Spleen (tissue), 11 donors: ENCODE measurements at regions not wholly inside any gene's neighbourhood (a gene's known extent, or its start where the extent isn't known, plus 50 kb on each side); places are given as distances from the start of the nearest gene placed in this dataset.

Source experiments
- DNase-seq: peaks from one replicate; pipeline ENCODE4 v3.0.0-alpha.2; 2020
- H3K27ac ChIP-seq, 8 donors: fragments of 200-600 bp; sonication (generic) in 7 of 8; 1 replicate in 4 of 8; 2 replicates in 4 of 8; pipeline versions ENCODE4 v1.5.0 to v1.8.0; 2016 to 2021; ENCODE audit warnings: inconsistent platforms in 4 of 8, mild to moderate bottlenecking in 4 of 8, moderate library complexity in 1 of 8
- H3K27me3 ChIP-seq, 7 donors: fragments of 200-600 bp; sonication (generic) in 6 of 7; replicated peaks in 1 of 7; 1 replicate in 4 of 7; 2 replicates in 3 of 7; pipeline versions ENCODE4 v1.5.0 to v1.8.0; 2016 to 2021; ENCODE audit warnings: inconsistent platforms in 3 of 7, mild to moderate bottlenecking in 1 of 7
- H3K36me3 ChIP-seq, 6 donors: fragments of 200-600 bp; sonication (generic) in 5 of 6; 1 replicate in 4 of 6; 2 replicates in 2 of 6; pipeline versions ENCODE4 v1.5.0 to v1.8.0; 2016 to 2021; ENCODE audit warnings: inconsistent platforms in 2 of 6
- H3K4me1 ChIP-seq, 6 donors: fragments of 200-600 bp; sonication (generic) in 5 of 6; 1 replicate in 3 of 6; 2 replicates in 3 of 6; pipeline versions ENCODE4 v1.5.0 to v1.8.0; 2016 to 2021; ENCODE audit warnings: inconsistent platforms in 3 of 6
- H3K4me3 ChIP-seq, 8 donors: fragments of 200-600 bp; sonication (generic) in 7 of 8; 1 replicate in 4 of 8; 2 replicates in 4 of 8; pipeline versions ENCODE4 v1.5.0 to v1.8.0; 2016 to 2021; ENCODE audit warnings: inconsistent platforms in 4 of 8, mild to moderate bottlenecking in 4 of 8, moderate library complexity in 2 of 8
- H3K9me3 ChIP-seq, 8 donors: fragments of 200-600 bp; sonication (generic) in 7 of 8; 1 replicate in 4 of 8; 2 replicates in 4 of 8; pipeline versions ENCODE4 v1.5.0 to v1.8.0; 2016 to 2021; ENCODE audit warnings: inconsistent platforms in 4 of 8
- CTCF ChIP-seq, 11 experiments: fragments of 200-600 bp in 7 of 11; fragments of 450-650 bp in 4 of 11; sonication (generic) in 4 of 11; IDR thresholded peaks in 8 of 11; conservative IDR thresholded peaks in 3 of 11; 1 replicate in 7 of 11; 2 replicates in 4 of 11; pipeline versions ENCODE4 v1.4.0 to v1.8.0; 2016 to 2021; ENCODE audit warnings: antibody characterized with exemption in 11 of 11, inconsistent platforms in 4 of 11, mild to moderate bottlenecking in 1 of 11
- POLR2A ChIP-seq, 3 donors: fragments of 450-650 bp; IDR thresholded peaks; one replicate each; pipeline ENCODE4 v1.5.1; 2017; ENCODE audit warnings: antibody characterized with exemption in 3 of 3, mild to moderate bottlenecking in 1 of 3
- POLR2AphosphoS5 ChIP-seq, 3 donors: sonication (generic); formaldehyde crosslinking; IDR thresholded peaks; one replicate each; pipeline ENCODE4 v1.5.1; 2017; ENCODE audit warnings: antibody characterized with exemption in 3 of 3
- WGBS, 5 donors: extraction: QIAGEN DNeasy Blood & Tissue Kit in 3 of 5; methylation state at CpG; one replicate each; pipeline versions ENCODE4 v1.1.5 to v1.1.7; 2013 to 2018; 5-methylcytosine and 5-hydroxymethylcytosine counted together
- intact Hi-C: fragments of 100-400 bp; cut with DNase I; formaldehyde crosslinking; loops from one replicate; pipeline ENCODE4 v1.15.0; 2023; ENCODE audit warnings: low total_unique reads
- donor health status: healthy with polysubstance abuse.
- donor health status: DM: no; HTN: no; CAD: no; lungs with moderate emphysema.
- donor health status: DM: no; HTN: no; CAD: no.
- donor health status: Bipolar disorder and iron deficiency.
- donor health status: healthy.
- donor health status: DM: no; HTN: no; CAD: no.
- donor health status: DM: yes; HTN: yes; CAD: no.

- no peaks in the 10 kb centered on the region for H3K36me3 ChIP-seq
- DNase-seq, result no peak
- H3K4me3 ChIP-seq, result no peak overlapping the region
- no peak for TF ChIP-seq POLR2A (IDR thresholded peaks at IDR 0.05)
- no peak for TF ChIP-seq POLR2AphosphoS5 (IDR thresholded peaks at IDR 0.05)
- no peak for TF ChIP-seq CTCF (IDR thresholded peaks at IDR 0.05 in 8 of 11, conservative IDR thresholded peaks at IDR 0.05 in 3 of 11)
- WGBS, 5 donors, result 80 to 93% (median 85%) methylated on average over 7 of the region's 7 CpGs
- no peaks in the 10 kb centered on the region for H3K27me3 ChIP-seq
- H3K4me1 ChIP-seq, result no peaks in the 10 kb centered on the region
- peaks cover 0 to 5% (median 0%) of the 10 kb centered on the region in 8 donors for H3K9me3 ChIP-seq
- H3K27ac ChIP-seq, result no peak overlapping the region
- intact Hi-C loops, result no loop called here
Observed at GRCh38 chr9:99465231-99465907, 243.3 kb downstream of the SEC61B start.

- Histone ChIP-seq H3K36me3 (no peaks in the 10 kb centered on the region), H3K9me3 (peaks cover 0 to 5% (median 0%) of the 10 kb centered on the region in 8 donors), H3K4me1 (no peaks in the 10 kb centered on the region), H3K4me3 (no peak overlapping the region), H3K27ac (no peak overlapping the region), H3K27me3 (no peaks in the 10 kb centered on the region)
- intact Hi-C loops, result no loop called here
- 69 to 94% (median 85%) methylated on average over 1 of the region's 1 CpG for WGBS, 5 donors
- DNase-seq, result no peak
- no peak for TF ChIP-seq POLR2AphosphoS5 (IDR thresholded peaks at IDR 0.05)
- no peak for TF ChIP-seq CTCF (IDR thresholded peaks at IDR 0.05 in 8 of 11, conservative IDR thresholded peaks at IDR 0.05 in 3 of 11)
- no peak for TF ChIP-seq POLR2A (IDR thresholded peaks at IDR 0.05)
Observed at GRCh38 chr9:99466104-99466503, 244.0 kb downstream of the SEC61B start.

- Histone ChIP-seq H3K9me3 (peaks cover 0 to 5% (median 0%) of the 10 kb centered on the region in 8 donors), H3K27ac (no peak overlapping the region), H3K36me3 (no peaks in the 10 kb centered on the region), H3K4me1 (no peaks in the 10 kb centered on the region), H3K4me3 (no peak overlapping the region), H3K27me3 (no peaks in the 10 kb centered on the region)
- intact Hi-C loops, result no loop called here
- DNase-seq, result no peak
- TF ChIP-seq POLR2A (IDR thresholded peaks at IDR 0.05), result no peak
Observed at GRCh38 chr9:99466781-99467180, 244.7 kb downstream of the SEC61B start.

- no peaks in the 10 kb centered on the region for H3K27me3 ChIP-seq
- 82 to 95% (median 91%) methylated on average over 2 of the region's 2 CpGs for WGBS, 5 donors
- no peak for DNase-seq
- intact Hi-C loops, result no loop called here
- H3K9me3 ChIP-seq, result peaks cover 0 to 5% (median 0%) of the 10 kb centered on the region in 8 donors
- H3K27ac ChIP-seq, result no peak overlapping the region
- TF ChIP-seq POLR2A (IDR thresholded peaks at IDR 0.05), result no peak
- TF ChIP-seq POLR2AphosphoS5 (IDR thresholded peaks at IDR 0.05), result no peak
- TF ChIP-seq CTCF (IDR thresholded peaks at IDR 0.05 in 8 of 11, conservative IDR thresholded peaks at IDR 0.05 in 3 of 11), result no peak
- no peaks in the 10 kb centered on the region for H3K4me1 ChIP-seq
- no peaks in the 10 kb centered on the region for H3K36me3 ChIP-seq
- no peak overlapping the region for H3K4me3 ChIP-seq
Observed at GRCh38 chr9:99471033-99471432, 249.0 kb downstream of the SEC61B start.
